ENCODE measurements at regions not wholly inside any gene's neighbourhood (a gene's known extent, or its start where the extent isn't known, plus 50 kb on each side); places are given as distances from the start of the nearest gene placed in this dataset.
"Not testable (repeated sequence)": the region's sequence is repeated elsewhere in the genome, so short reads cannot be mapped to it uniquely, and the experiment has no call there.

GRCh38 chr7:17564678-17565212, 266.3 kb downstream of the AHR start:
- no peak overlapping the region for H3K4me3 ChIP-seq (ENCODE audit: low read depth in 1 of 3, low read length in 3 of 3)
- no peak for FAIRE-seq
- WGBS, 3 donors = 29 to 51% (median 35%) methylated on average over 3 of the region's 3 CpGs

DNA sequence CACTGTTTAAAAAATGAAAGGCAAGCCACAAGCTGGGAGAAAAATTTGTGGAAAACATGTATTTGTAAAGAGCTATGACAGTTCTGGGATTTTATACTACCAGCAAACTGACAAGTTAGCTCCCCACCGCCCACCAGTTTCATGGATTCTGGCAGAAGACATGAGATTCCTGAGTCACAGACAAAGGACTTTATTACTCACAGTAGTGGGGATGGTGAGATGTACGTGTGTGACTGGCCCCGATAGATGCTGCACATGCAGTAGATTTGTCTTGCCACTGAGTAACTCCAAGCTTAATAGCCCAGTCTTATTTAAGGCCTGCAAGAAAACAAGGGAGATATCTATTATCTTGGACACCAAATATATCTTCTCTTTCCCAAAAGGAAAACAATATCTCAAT, 281.7 kb downstream of the AHR start:
- Histone ChIP-seq H3K9me3 (ENCODE audit: control insufficient read depth in 2 of 2, insufficient read depth in 1 of 2, low read depth in 1 of 2, low read length in 1 of 2) (peaks cover 0 to 8% of the 10 kb centered on the region in 2 donors), H3K27me3 (ENCODE audit: control insufficient read depth in 3 of 3, insufficient read depth in 3 of 3, low read length in 3 of 3) (no peaks in the 10 kb centered on the region), H3K4me1 (ENCODE audit: control insufficient read depth in 3 of 3, insufficient read depth in 2 of 3, low read depth in 1 of 3, low read length in 2 of 3) (no peaks in the 10 kb centered on the region), H3K4me3 (ENCODE audit: low read depth in 1 of 3, low read length in 3 of 3) (no peak overlapping the region), H3K27ac (ENCODE audit: low read depth in 1 of 3, low read length in 2 of 3) (no peak overlapping the region), H3K36me3 (ENCODE audit: control insufficient read depth in 3 of 3, insufficient read depth in 2 of 3, low read depth in 1 of 3, low read length in 3 of 3) (no peaks in the 10 kb centered on the region)
- DNase-seq (no peak), FAIRE-seq (no peak)
- WGBS, 3 donors = 79 to 99% (median 88%) methylated on average over 3 of the region's 3 CpGs

More at GRCh38 chr7:17564678-17565212, 266.3 kb downstream of the AHR start:
- Histone ChIP-seq H3K9me3 (ENCODE audit: control insufficient read depth in 2 of 2, insufficient read depth in 1 of 2, low read depth in 1 of 2, low read length in 1 of 2) (no peaks in the 10 kb centered on the region), H3K27me3 (ENCODE audit: control insufficient read depth in 3 of 3, insufficient read depth in 3 of 3, low read length in 3 of 3) (no peaks in the 10 kb centered on the region), H3K27ac (ENCODE audit: low read depth in 1 of 3, low read length in 2 of 3) (no peak overlapping the region), H3K36me3 (ENCODE audit: control insufficient read depth in 3 of 3, insufficient read depth in 2 of 3, low read depth in 1 of 3, low read length in 3 of 3) (no peaks in the 10 kb centered on the region), H3K4me1 (ENCODE audit: control insufficient read depth in 3 of 3, insufficient read depth in 2 of 3, low read depth in 1 of 3, low read length in 2 of 3) (peaks cover 0 to 9% (median 0%) of the 10 kb centered on the region in 3 donors)
- DNase-seq = no peak

DNA sequence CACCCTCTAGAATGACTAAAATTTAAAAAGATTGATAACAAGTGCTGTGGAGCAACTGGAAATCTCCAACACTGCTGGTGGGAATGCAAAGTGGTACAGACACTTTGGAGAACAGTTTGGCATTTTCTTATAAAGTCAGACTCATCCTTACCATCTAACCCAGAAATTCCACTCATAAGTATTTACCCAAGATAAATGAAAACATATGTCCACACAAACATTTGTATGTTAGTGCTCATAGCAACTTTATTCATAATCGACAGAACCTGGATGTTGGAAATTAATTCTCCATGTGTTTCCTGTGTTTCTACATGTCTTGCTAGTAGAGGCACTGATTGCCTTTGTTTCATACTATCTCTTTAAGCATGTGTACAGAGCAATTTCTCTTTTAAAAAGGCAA, 282.4 kb downstream of the AHR start:
- Histone ChIP-seq H3K36me3 (ENCODE audit: control insufficient read depth in 3 of 3, insufficient read depth in 2 of 3, low read depth in 1 of 3, low read length in 3 of 3) (no peaks in the 10 kb centered on the region), H3K27ac (ENCODE audit: low read depth in 1 of 3, low read length in 2 of 3) (no peak overlapping the region), H3K4me3 (ENCODE audit: low read depth in 1 of 3, low read length in 3 of 3) (no peak overlapping the region), H3K27me3 (ENCODE audit: control insufficient read depth in 3 of 3, insufficient read depth in 3 of 3, low read length in 3 of 3) (no peaks in the 10 kb centered on the region), H3K9me3 (ENCODE audit: control insufficient read depth in 2 of 2, insufficient read depth in 1 of 2, low read depth in 1 of 2, low read length in 1 of 2) (peaks cover 0 to 8% of the 10 kb centered on the region in 2 donors), H3K4me1 (ENCODE audit: control insufficient read depth in 3 of 3, insufficient read depth in 2 of 3, low read depth in 1 of 3, low read length in 2 of 3) (no peaks in the 10 kb centered on the region)
- no peak for DNase-seq
- no peak for FAIRE-seq
- WGBS, 3 donors = 74 to 94% (median 78%) methylated on average over 1 of the region's 1 CpG

DNA sequence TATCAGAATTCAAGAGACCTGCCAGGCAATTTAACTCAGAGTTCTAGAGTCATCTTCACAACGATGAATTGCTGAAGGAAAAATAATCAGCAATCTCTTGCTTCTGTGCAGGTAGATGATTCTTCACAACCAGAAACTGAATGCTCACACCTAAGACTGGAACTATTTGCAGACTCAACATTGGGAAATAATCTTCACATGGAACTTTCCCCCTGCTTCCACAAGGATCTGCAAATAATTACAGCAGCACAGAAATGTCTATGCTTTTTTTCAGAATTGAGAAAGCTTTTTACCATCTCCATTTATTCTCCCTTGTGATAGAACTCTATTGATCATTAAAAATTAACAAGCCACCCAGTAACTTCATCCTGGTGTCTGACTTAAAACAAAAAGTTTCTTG, 282.8 kb downstream of the AHR start:
- FAIRE-seq = no peak
- no peak overlapping the region for H3K27ac ChIP-seq (ENCODE audit: low read depth in 1 of 3, low read length in 2 of 3)
- H3K9me3 ChIP-seq (ENCODE audit: control insufficient read depth in 2 of 2, insufficient read depth in 1 of 2, low read depth in 1 of 2, low read length in 1 of 2) = peaks cover 0 to 6% of the 10 kb centered on the region in 2 donors
- H3K4me1 ChIP-seq (ENCODE audit: control insufficient read depth in 3 of 3, insufficient read depth in 2 of 3, low read depth in 1 of 3, low read length in 2 of 3) = no peaks in the 10 kb centered on the region
- no peaks in the 10 kb centered on the region for H3K36me3 ChIP-seq (ENCODE audit: control insufficient read depth in 3 of 3, insufficient read depth in 2 of 3, low read depth in 1 of 3, low read length in 3 of 3)
- H3K27me3 ChIP-seq (ENCODE audit: control insufficient read depth in 3 of 3, insufficient read depth in 3 of 3, low read length in 3 of 3) = no peaks in the 10 kb centered on the region
- WGBS, 3 donors = 73 to 81% (median 79%) methylated on average over 1 of the region's 1 CpG
- H3K4me3 ChIP-seq (ENCODE audit: low read depth in 1 of 3, low read length in 3 of 3) = no peak overlapping the region
- no peak for DNase-seq

- not testable (repeated sequence) for FAIRE-seq; H3K9me3 ChIP-seq (ENCODE audit: control insufficient read depth in 2 of 2, insufficient read depth in 1 of 2, low read depth in 1 of 2, low read length in 1 of 2); H3K4me3 ChIP-seq (ENCODE audit: low read depth in 1 of 3, low read length in 3 of 3); H3K27ac ChIP-seq (ENCODE audit: low read depth in 1 of 3, low read length in 2 of 3); H3K4me1 ChIP-seq (ENCODE audit: control insufficient read depth in 3 of 3, insufficient read depth in 2 of 3, low read depth in 1 of 3, low read length in 2 of 3); H3K36me3 ChIP-seq (ENCODE audit: control insufficient read depth in 3 of 3, insufficient read depth in 2 of 3, low read depth in 1 of 3, low read length in 3 of 3); H3K27me3 ChIP-seq (ENCODE audit: control insufficient read depth in 3 of 3, insufficient read depth in 3 of 3, low read length in 3 of 3); DNase-seq
- WGBS, 3 donors = 89 to 98% (median 96%) methylated on average over 2 of the region's 2 CpGs
These were observed 284.2 kb downstream of the AHR start for GRCh38 chr7:17582696-17583095.

DNA sequence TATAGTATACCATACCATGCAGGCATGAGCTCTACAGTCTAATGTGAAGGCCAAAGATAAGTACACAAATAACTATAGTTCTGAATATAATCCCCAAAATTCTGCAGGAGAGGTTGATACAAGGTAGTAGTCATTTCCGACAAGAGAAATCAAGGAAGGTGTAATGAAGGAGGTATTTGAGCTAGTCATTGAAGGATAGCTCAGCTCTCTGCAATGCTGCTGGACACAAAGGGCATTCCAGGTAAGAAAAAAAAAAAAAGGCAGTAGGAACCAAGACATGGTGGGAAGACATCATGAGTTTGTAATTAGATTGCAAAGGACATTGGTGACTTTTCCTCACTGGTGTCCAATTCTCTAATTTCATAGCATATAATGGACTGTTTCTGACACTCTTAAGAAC, 285.3 kb downstream of the AHR start:
- no peaks in the 10 kb centered on the region for H3K9me3 ChIP-seq (ENCODE audit: control insufficient read depth in 2 of 2, insufficient read depth in 1 of 2, low read depth in 1 of 2, low read length in 1 of 2)
- FAIRE-seq = no peak
- DNase-seq = no peak
- 93 to 100% (median 97%) methylated on average over 1 of the region's 1 CpG for WGBS, 3 donors
- no peaks in the 10 kb centered on the region for H3K27me3 ChIP-seq (ENCODE audit: control insufficient read depth in 3 of 3, insufficient read depth in 3 of 3, low read length in 3 of 3)
- H3K4me3 ChIP-seq (ENCODE audit: low read depth in 1 of 3, low read length in 3 of 3) = no peak overlapping the region
- no peaks in the 10 kb centered on the region for H3K36me3 ChIP-seq (ENCODE audit: control insufficient read depth in 3 of 3, insufficient read depth in 2 of 3, low read depth in 1 of 3, low read length in 3 of 3)
- no peak overlapping the region for H3K27ac ChIP-seq (ENCODE audit: low read depth in 1 of 3, low read length in 2 of 3)
- H3K4me1 ChIP-seq (ENCODE audit: control insufficient read depth in 3 of 3, insufficient read depth in 2 of 3, low read depth in 1 of 3, low read length in 2 of 3) = peaks cover 0 to 1% (median 0%) of the 10 kb centered on the region in 3 donors

- DNase-seq (no peak), FAIRE-seq (no peak)
- Histone ChIP-seq H3K4me1 (ENCODE audit: control insufficient read depth in 3 of 3, insufficient read depth in 2 of 3, low read depth in 1 of 3, low read length in 2 of 3) (peaks cover 0 to 2% (median 0%) of the 10 kb centered on the region in 3 donors), H3K27me3 (ENCODE audit: control insufficient read depth in 3 of 3, insufficient read depth in 3 of 3, low read length in 3 of 3) (no peaks in the 10 kb centered on the region), H3K4me3 (ENCODE audit: low read depth in 1 of 3, low read length in 3 of 3) (no peak overlapping the region), H3K27ac (ENCODE audit: low read depth in 1 of 3, low read length in 2 of 3) (no peak overlapping the region), H3K9me3 (ENCODE audit: control insufficient read depth in 2 of 2, insufficient read depth in 1 of 2, low read depth in 1 of 2, low read length in 1 of 2) (no peaks in the 10 kb centered on the region), H3K36me3 (ENCODE audit: control insufficient read depth in 3 of 3, insufficient read depth in 2 of 3, low read depth in 1 of 3, low read length in 3 of 3) (no peaks in the 10 kb centered on the region)
- 52 to 80% (median 72%) methylated on average over 1 of the region's 1 CpG for WGBS, 3 donors
These were observed 286.4 kb downstream of the AHR start for GRCh38 chr7:17584822-17585221.

GRCh38 chr7:17586711-17587110, 288.3 kb downstream of the AHR start:
- peaks cover 0 to 2% (median 0%) of the 10 kb centered on the region in 3 donors for H3K4me1 ChIP-seq (ENCODE audit: control insufficient read depth in 3 of 3, insufficient read depth in 2 of 3, low read depth in 1 of 3, low read length in 2 of 3)
- H3K27ac ChIP-seq (ENCODE audit: low read depth in 1 of 3, low read length in 2 of 3) = no peak overlapping the region
- no peaks in the 10 kb centered on the region for H3K36me3 ChIP-seq (ENCODE audit: control insufficient read depth in 3 of 3, insufficient read depth in 2 of 3, low read depth in 1 of 3, low read length in 3 of 3)
- no peaks in the 10 kb centered on the region for H3K27me3 ChIP-seq (ENCODE audit: control insufficient read depth in 3 of 3, insufficient read depth in 3 of 3, low read length in 3 of 3)
- no peaks in the 10 kb centered on the region for H3K9me3 ChIP-seq (ENCODE audit: control insufficient read depth in 2 of 2, insufficient read depth in 1 of 2, low read depth in 1 of 2, low read length in 1 of 2)
- 62 to 75% (median 73%) methylated on average over 4 of the region's 4 CpGs for WGBS, 3 donors
- DNase-seq (no peak), FAIRE-seq (no peak)
- no peak overlapping the region for H3K4me3 ChIP-seq (ENCODE audit: low read depth in 1 of 3, low read length in 3 of 3)

GRCh38 chr7:17588730-17589129, 290.3 kb downstream of the AHR start:
- DNase-seq (peak; percentile 10 to 20), FAIRE-seq (no peak)
- H3K36me3 ChIP-seq (ENCODE audit: control insufficient read depth in 3 of 3, insufficient read depth in 2 of 3, low read depth in 1 of 3, low read length in 3 of 3) = no peaks in the 10 kb centered on the region
- no peak overlapping the region for H3K4me3 ChIP-seq (ENCODE audit: low read depth in 1 of 3, low read length in 3 of 3)
- WGBS, 3 donors = 25 to 66% (median 42%) methylated on average over 1 of the region's 1 CpG
- no peak overlapping the region for H3K27ac ChIP-seq (ENCODE audit: low read depth in 1 of 3, low read length in 2 of 3)
- H3K27me3 ChIP-seq (ENCODE audit: control insufficient read depth in 3 of 3, insufficient read depth in 3 of 3, low read length in 3 of 3) = no peaks in the 10 kb centered on the region
- H3K9me3 ChIP-seq (ENCODE audit: control insufficient read depth in 2 of 2, insufficient read depth in 1 of 2, low read depth in 1 of 2, low read length in 1 of 2) = no peaks in the 10 kb centered on the region
- H3K4me1 ChIP-seq (ENCODE audit: control insufficient read depth in 3 of 3, insufficient read depth in 2 of 3, low read depth in 1 of 3, low read length in 2 of 3) = peaks cover 0 to 2% (median 0%) of the 10 kb centered on the region in 3 donors
